Activated T-helper 1 cell treated with anti-CD3 and anti-CD28 coated beads, Interleukin-12 subunit alpha, Interleukin-12 subunit beta, Interleukin-2, Interleukin-4 antibody, amounts not matched to agents 30 ng/mL and 10 ng/mL and 1 ng/mL, durations not matched to agents 14 hours and 24 hours and 36 hours (primary cell): ENCODE measurements at regions not wholly inside any gene's neighbourhood (a gene's known extent, or its start where the extent isn't known, plus 50 kb on each side); places are given as distances from the start of the nearest gene placed in this dataset.
"Not testable (repeated sequence)": the region's sequence is repeated elsewhere in the genome, so short reads cannot be mapped to it uniquely, and the experiment has no call there.

Experiments used
- DNase-seq: peaks from one replicate; pipeline ENCODE4 v3.0.0; 2021; ENCODE audit warnings: low spot score
- H3K27ac Mint-ChIP-seq: one replicate; pipeline ENCODE4 v1.8.0; 2021; ENCODE audit warnings: mild to moderate bottlenecking, mixed read lengths
- H3K27me3 Mint-ChIP-seq: one replicate; pipeline ENCODE4 v1.8.0; 2022; ENCODE audit warnings: mild to moderate bottlenecking, moderate library complexity, mixed read lengths; ENCODE audit not compliant: insufficient read depth
- H3K36me3 Mint-ChIP-seq: one replicate; pipeline ENCODE4 v1.8.0; 2021; ENCODE audit warnings: low read depth, mixed read lengths
- H3K4me1 Mint-ChIP-seq: one replicate; pipeline ENCODE4 v1.8.0; 2021; ENCODE audit warnings: low read depth, mixed read lengths
- H3K4me3 Mint-ChIP-seq: one replicate; pipeline ENCODE4 v1.8.0; 2021; ENCODE audit warnings: mild to moderate bottlenecking, moderate library complexity, mixed read lengths
- H3K9me3 Mint-ChIP-seq: one replicate; pipeline ENCODE4 v1.8.0; 2021; ENCODE audit warnings: mixed read lengths
- intact Hi-C: fragments of 100-400 bp; cut with micrococcal nuclease; formaldehyde crosslinking; loops from one replicate; pipeline ENCODE4 v1.15.1; 2024

GRCh38 chr7:63087575-63088190 is 911.0 kb upstream of the ZNF722 start:
- no peaks in the 10 kb centered on the region for H3K27me3 Mint-ChIP-seq
- intact Hi-C loops, result no loop called here
- no peak overlapping the region for H3K4me3 Mint-ChIP-seq
- H3K27ac Mint-ChIP-seq, result no peak overlapping the region
- no peaks in the 10 kb centered on the region for H3K4me1 Mint-ChIP-seq
- H3K9me3 Mint-ChIP-seq, result peaks cover 75% of the 10 kb centered on the region
- H3K36me3 Mint-ChIP-seq, result no peaks in the 10 kb centered on the region
- DNase-seq, result no peak

- Mint-ChIP-seq H3K36me3 (no peaks in the 10 kb centered on the region), H3K27me3 (no peaks in the 10 kb centered on the region), H3K27ac (no peak overlapping the region), H3K4me3 (no peak overlapping the region), H3K4me1 (no peaks in the 10 kb centered on the region), H3K9me3 (peaks cover 54% of the 10 kb centered on the region)
- DNase-seq, result no peak
- intact Hi-C loops, result no loop called here
These were observed 905.7 kb upstream of the ZNF722 start for GRCh38 chr7:63092951-63093350.

GRCh38 chr7:63093481-63093880 is 905.2 kb upstream of the ZNF722 start:
- Mint-ChIP-seq H3K9me3 (peaks cover 49% of the 10 kb centered on the region), H3K4me1 (no peaks in the 10 kb centered on the region), H3K27ac (no peak overlapping the region), H3K27me3 (no peaks in the 10 kb centered on the region), H3K36me3 (no peaks in the 10 kb centered on the region), H3K4me3 (no peak overlapping the region)
- no peak for DNase-seq
- intact Hi-C loops, result no loop called here

DNA sequence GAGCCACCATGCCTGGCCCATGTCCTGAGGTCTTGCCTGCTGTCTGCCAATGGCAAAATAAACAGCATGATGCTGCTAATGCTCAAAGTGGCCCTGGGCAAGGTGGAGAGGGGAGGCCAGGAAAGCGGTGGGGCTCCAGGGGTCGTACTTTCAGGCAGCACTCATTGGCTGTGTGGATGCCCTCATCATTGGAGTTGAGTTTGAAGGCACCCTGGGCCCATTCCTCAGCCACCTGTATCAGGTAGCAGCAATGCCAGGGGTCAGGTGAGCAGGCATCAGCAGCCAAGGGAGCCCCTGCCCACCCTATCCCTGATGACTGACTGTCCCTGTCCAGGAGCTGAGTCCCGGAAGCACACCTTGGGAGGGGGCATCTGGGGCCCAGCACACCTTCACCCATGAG is 902.5 kb upstream of the ZNF722 start:
- intact Hi-C loops, result no loop called here
- Mint-ChIP-seq H3K4me3 (no peak overlapping the region), H3K27me3 (no peaks in the 10 kb centered on the region), H3K9me3 (peaks cover 43% of the 10 kb centered on the region), H3K36me3 (no peaks in the 10 kb centered on the region), H3K27ac (no peak overlapping the region), H3K4me1 (no peaks in the 10 kb centered on the region)
- DNase-seq, result no peak

DNA sequence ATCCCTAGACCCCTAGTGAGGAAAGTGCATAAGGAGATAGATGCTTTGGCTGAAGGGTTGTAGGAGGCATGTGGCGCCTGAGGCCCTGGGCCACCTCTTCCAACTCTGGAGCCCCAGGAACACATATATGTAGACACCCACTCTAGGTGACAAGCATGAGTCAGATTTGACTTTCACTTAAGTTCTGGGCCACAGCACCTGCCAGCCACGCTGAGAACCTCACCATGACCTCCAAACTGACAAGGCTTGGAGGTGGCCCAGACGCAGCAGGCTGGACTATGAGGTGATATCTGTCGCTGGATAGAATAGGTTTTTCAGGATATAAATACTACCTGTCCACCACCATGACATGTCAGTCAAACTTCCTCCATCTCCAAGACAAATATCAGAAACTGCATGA is 894.0 kb upstream of the ZNF722 start:
- Mint-ChIP-seq H3K9me3 (peaks cover 51% of the 10 kb centered on the region), H3K36me3 (no peaks in the 10 kb centered on the region), H3K27ac (no peak overlapping the region), H3K27me3 (no peaks in the 10 kb centered on the region), H3K4me1 (no peaks in the 10 kb centered on the region), H3K4me3 (no peak overlapping the region)
- intact Hi-C loops, result no loop called here
- no peak for DNase-seq

- intact Hi-C loops, result no loop called here
- no peak for DNase-seq
- no peaks in the 10 kb centered on the region for H3K36me3 Mint-ChIP-seq
- H3K9me3 Mint-ChIP-seq, result peaks cover 48% of the 10 kb centered on the region
- H3K27me3 Mint-ChIP-seq, result no peaks in the 10 kb centered on the region
- H3K4me3 Mint-ChIP-seq, result no peak overlapping the region
- no peaks in the 10 kb centered on the region for H3K4me1 Mint-ChIP-seq
- no peak overlapping the region for H3K27ac Mint-ChIP-seq
These were observed 892.7 kb upstream of the ZNF722 start for GRCh38 chr7:63105978-63106377.

DNA sequence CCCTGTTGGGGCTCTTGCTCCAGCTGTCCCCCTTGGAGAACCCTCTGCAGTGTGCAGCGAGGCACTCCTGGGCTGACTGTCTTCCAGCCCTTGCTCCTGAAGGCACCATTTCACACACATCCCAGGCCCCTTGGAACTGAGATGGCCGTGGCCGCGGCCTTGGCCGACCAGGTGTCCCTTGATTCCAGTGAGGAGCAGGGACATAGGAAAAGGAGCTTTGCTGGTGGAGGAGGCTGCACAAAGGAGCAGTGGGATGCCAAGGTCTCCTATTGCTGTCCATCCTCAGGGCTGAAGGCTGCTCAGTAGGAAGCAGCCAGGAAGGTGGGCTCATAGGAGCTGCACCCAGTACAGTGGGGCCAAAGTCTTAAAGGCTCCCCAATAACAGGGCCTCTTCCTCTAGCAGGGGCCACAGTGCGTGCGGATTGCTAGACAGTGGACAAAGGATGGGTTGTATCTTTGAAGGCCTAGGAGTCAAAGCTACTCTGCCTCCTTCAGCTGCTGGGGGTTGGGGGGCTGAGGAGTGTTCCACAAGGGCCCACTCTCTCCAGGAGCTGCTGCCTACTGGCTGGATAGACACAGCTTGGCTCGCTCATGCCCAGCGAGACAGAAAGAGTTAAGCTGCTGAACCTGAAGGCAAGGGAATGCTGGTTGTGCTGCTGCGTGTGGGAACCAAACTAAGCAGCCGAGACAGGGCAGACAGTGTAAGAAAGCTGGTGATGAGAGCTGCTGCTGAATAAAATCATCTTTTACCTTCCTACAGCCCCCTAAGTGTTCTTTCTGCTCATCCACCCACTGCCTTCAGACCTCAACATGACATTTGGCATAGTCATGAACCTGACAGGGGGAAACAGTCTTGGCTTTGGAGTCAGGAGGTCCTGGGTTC is 891.9 kb upstream of the ZNF722 start:
- no peaks in the 10 kb centered on the region for H3K4me1 Mint-ChIP-seq

GRCh38 chr7:63111511-63111910 is 887.1 kb upstream of the ZNF722 start:
- H3K36me3 Mint-ChIP-seq, intact Hi-C loops, H3K27ac Mint-ChIP-seq, H3K4me1 Mint-ChIP-seq, H3K4me3 Mint-ChIP-seq, H3K27me3 Mint-ChIP-seq, DNase-seq: not testable (repeated sequence)
- H3K9me3 Mint-ChIP-seq, result peaks cover 34% of the 10 kb centered on the region

More for the DNA sequence above, 891.9 kb upstream of the ZNF722 start:
- intact Hi-C loops, result no loop called here
- no peak for DNase-seq
- no peak overlapping the region for H3K4me3 Mint-ChIP-seq
- no peaks in the 10 kb centered on the region for H3K27me3 Mint-ChIP-seq
- H3K36me3 Mint-ChIP-seq, result no peaks in the 10 kb centered on the region
- H3K27ac Mint-ChIP-seq, result no peak overlapping the region
- H3K9me3 Mint-ChIP-seq, result peaks cover 43% of the 10 kb centered on the region

- no peak for DNase-seq
- Mint-ChIP-seq H3K27ac (no peak overlapping the region), H3K27me3 (no peaks in the 10 kb centered on the region), H3K36me3 (no peaks in the 10 kb centered on the region), H3K9me3 (peaks cover 25% of the 10 kb centered on the region), H3K4me3 (no peak overlapping the region), H3K4me1 (no peaks in the 10 kb centered on the region)
- intact Hi-C loops, result no loop called here
These were observed 885.6 kb upstream of the ZNF722 start for GRCh38 chr7:63112764-63113712.

- intact Hi-C loops, result no loop called here
- Mint-ChIP-seq H3K27ac (no peak overlapping the region), H3K36me3 (no peaks in the 10 kb centered on the region), H3K27me3 (no peaks in the 10 kb centered on the region), H3K4me3 (no peak overlapping the region), H3K4me1 (no peaks in the 10 kb centered on the region), H3K9me3 (peaks cover 32% of the 10 kb centered on the region)
- no peak for DNase-seq
These were observed 884.9 kb upstream of the ZNF722 start for GRCh38 chr7:63113713-63114285.

DNA sequence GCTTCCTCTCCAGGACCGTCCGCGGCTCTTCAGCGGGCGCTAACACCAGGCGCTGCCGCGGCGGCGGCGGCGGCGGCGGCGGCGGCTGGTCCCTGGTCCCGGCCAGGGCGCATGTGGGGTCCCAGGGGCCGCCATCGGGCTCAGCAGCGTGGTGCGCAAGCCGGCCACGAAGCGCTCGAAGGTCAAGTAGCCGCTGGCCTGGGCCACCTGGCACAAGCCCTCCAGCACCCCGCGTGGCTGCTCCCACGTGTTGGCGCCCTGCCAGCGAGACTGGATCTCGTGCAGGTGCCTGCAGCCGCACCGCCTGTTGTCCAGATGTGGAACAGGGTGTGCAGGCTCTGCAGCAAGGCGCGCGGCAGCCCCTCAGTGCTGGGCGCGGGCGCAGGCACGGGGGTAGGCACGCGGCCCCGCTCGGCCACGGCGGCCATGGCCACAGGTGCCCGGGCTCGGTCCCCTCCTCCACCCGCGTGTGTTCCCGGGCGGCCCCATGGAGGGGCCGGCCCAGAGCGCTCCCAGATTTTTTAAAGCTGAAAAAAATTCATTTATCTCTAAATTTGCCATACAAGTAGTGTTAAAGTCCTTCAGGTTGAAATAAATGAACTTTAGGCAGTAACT is 884.2 kb upstream of the ZNF722 start:
- intact Hi-C loops, result no loop called here
- Mint-ChIP-seq H3K27me3 (no peaks in the 10 kb centered on the region), H3K36me3 (no peaks in the 10 kb centered on the region), H3K4me1 (no peaks in the 10 kb centered on the region), H3K9me3 (peaks cover 35% of the 10 kb centered on the region), H3K27ac (no peak overlapping the region), H3K4me3 (no peak overlapping the region)
- DNase-seq, result no peak
